Stimulated activated CD4-positive, alpha-beta T cell treated with anti-CD3 and anti-CD28 coated beads, Interleukin-12 subunit alpha, Interleukin-12 subunit beta, amount 100 ng/mL, for 48 hours (primary cell): ENCODE measurements at regions not wholly inside any gene's neighbourhood (a gene's known extent, or its start where the extent isn't known, plus 50 kb on each side); places are given as distances from the start of the nearest gene placed in this dataset.
"Not testable (repeated sequence)": the region's sequence is repeated elsewhere in the genome, so short reads cannot be mapped to it uniquely, and the experiment has no call there.

Experiments
- DNase-seq, 3 donors: peaks; one replicate each; pipeline ENCODE4 v3.0.0-alpha.2; 2020; ENCODE audit warnings: low read depth in 2 of 3, low spot score in 1 of 3

- DNase-seq, result no peak
Measured at GRCh38 chr4:18155067-18156041, 133.8 kb upstream of the LCORL start.

- no peak for DNase-seq
Measured at GRCh38 chr4:18138076-18138665, 116.6 kb upstream of the LCORL start.

- DNase-seq, result no peak
Measured at GRCh38 chr4:18134111-18134510, 112.6 kb upstream of the LCORL start.

GRCh38 chr4:18130256-18130655 is 108.7 kb upstream of the LCORL start:
- no peak for DNase-seq

- DNase-seq, result no peak
Measured at GRCh38 chr4:18128241-18128640, 106.7 kb upstream of the LCORL start.

- DNase-seq, result no peak
Measured at GRCh38 chr4:18127030-18127429, 105.5 kb upstream of the LCORL start.

- no peak for DNase-seq
Measured at GRCh38 chr4:18113710-18114331, 92.3 kb upstream of the LCORL start.

- DNase-seq, result no peak
Measured at GRCh38 chr4:18111081-18111480, 89.5 kb upstream of the LCORL start.

- no peak for DNase-seq
Measured at GRCh38 chr4:18110099-18110498, 88.5 kb upstream of the LCORL start.

- no peak for DNase-seq
Measured at GRCh38 chr4:18109676-18110075, 88.1 kb upstream of the LCORL start.

GRCh38 chr4:18107848-18108528 is 86.4 kb upstream of the LCORL start:
- not testable (repeated sequence) for DNase-seq

- DNase-seq, result no peak
Measured at GRCh38 chr4:18106620-18107019, 85.1 kb upstream of the LCORL start.

- DNase-seq, result no peak
Measured at GRCh38 chr4:18105030-18106011, 83.8 kb upstream of the LCORL start.

- DNase-seq, result no peak
Measured at GRCh38 chr4:18103876-18104605, 82.5 kb upstream of the LCORL start.

- no peak for DNase-seq
Measured at GRCh38 chr4:18100657-18101056, 79.1 kb upstream of the LCORL start.

GRCh38 chr4:18090447-18090846 is 68.9 kb upstream of the LCORL start:
- DNase-seq, result not testable (repeated sequence)

GRCh38 chr4:18082236-18082635 is 60.7 kb upstream of the LCORL start:
- no peak for DNase-seq

GRCh38 chr4:18081708-18082107 is 60.2 kb upstream of the LCORL start:
- no peak for DNase-seq

GRCh38 chr4:18077808-18078207 is 56.3 kb upstream of the LCORL start:
- DNase-seq, result no peak
